HFF-Myc (cell line): ENCODE measurements at regions not wholly inside any gene's neighbourhood (a gene's known extent, or its start where the extent isn't known, plus 50 kb on each side); places are given as distances from the start of the nearest gene placed in this dataset.

Source experiments
- DNase-seq: peaks from one replicate; pipeline ENCODE4 v3.0.0-alpha.2; 2011; ENCODE audit warnings: low read depth; ENCODE audit errors: extremely low read depth
- H3K4me3 ChIP-seq: replicated peaks from 2 replicates; pipeline ENCODE4 v1.5.1; 2011; ENCODE audit warnings: low read depth, mild to moderate bottlenecking, control low read depth, low read length
- TF ChIP-seq, protein P1 (sequence below): IDR thresholded peaks from 2 replicates; pipeline ENCODE4 v1.5.1; 2012; ENCODE audit warnings: mild to moderate bottlenecking, low read depth, low read length, control low read depth; ENCODE audit errors: missing control alignments

DNA sequence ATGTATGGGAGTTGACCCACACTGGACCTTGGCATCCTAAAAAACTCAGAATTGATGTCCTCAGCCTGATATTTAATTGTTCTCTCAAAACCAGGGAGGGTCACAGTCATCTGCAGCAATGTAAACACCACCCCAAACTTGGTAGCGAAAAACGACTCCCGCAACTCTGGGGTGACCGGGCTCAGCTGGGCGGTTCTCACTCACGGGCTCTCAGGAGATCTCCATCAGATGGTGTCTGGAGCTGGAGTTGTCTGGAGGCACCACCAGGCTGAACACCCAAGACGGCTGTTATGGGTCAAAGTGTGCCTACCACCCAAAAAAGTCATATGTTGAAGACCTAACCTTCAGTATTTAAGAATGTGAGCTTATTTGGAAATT, 50.9 kb upstream of the NXT1 start:
- DNase-seq, result no peak
- H3K4me3 ChIP-seq, result no peak overlapping the region
- TF ChIP-seq, protein P1, sequence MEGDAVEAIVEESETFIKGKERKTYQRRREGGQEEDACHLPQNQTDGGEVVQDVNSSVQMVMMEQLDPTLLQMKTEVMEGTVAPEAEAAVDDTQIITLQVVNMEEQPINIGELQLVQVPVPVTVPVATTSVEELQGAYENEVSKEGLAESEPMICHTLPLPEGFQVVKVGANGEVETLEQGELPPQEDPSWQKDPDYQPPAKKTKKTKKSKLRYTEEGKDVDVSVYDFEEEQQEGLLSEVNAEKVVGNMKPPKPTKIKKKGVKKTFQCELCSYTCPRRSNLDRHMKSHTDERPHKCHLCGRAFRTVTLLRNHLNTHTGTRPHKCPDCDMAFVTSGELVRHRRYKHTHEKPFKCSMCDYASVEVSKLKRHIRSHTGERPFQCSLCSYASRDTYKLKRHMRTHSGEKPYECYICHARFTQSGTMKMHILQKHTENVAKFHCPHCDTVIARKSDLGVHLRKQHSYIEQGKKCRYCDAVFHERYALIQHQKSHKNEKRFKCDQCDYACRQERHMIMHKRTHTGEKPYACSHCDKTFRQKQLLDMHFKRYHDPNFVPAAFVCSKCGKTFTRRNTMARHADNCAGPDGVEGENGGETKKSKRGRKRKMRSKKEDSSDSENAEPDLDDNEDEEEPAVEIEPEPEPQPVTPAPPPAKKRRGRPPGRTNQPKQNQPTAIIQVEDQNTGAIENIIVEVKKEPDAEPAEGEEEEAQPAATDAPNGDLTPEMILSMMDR, result no peak

DNA sequence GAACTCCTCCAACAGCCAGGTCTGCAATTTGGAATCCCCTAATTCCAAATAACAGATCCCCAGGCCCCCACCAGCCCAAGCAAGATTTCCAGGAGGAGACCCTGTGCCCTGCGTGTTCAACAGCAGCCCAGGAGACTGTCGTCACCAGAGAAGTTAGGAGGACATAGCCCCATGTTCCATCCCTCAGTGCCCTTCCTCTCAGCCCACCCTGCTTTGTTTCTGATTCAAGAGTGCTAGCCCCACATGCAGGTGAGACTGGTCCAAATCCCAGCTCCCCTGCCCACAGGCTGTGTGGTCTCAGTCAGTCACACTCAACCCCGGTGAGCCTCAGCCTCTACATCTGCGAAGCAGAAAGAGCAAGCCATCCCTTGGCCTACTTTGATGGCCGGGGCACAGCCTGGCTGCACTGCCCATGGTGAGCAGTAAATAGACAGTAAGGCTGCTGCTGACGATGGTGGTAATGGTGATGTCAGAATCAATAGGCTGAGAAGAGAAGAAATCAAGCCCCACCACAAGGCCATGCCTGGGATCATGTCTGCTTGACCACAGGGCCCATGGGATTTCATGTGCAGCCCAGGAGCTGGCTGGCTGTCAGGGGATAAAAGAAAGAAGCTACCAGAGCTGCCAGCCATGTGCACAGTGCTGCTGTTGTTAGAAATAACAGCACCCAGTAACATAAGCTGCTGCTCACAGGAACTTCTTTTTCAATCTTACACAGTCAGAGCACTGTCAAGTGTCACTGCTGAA, 51.5 kb upstream of the NXT1 start:
- H3K4me3 ChIP-seq, result no peak overlapping the region
- DNase-seq, result no peak
- TF ChIP-seq, protein P1, result no peak

DNA sequence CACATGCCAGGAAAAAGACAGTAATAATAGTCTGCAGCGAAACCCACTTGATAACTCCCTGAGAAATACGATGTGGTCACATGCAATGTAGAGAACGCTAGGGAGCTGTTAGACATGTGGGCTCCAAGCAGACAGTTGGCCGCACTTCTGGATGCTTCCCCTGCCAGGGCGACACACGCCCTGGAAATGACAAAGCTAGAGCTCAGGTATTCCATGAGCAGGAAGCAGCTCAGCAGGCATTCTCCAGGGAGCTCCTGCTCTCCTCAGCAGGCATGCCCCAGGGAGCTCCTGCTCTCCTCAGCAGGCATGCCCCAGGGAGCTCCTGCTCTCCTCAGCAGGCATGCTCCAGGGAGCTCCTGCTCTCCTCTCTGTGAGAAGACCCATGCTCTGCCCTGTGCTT, 52.4 kb upstream of the NXT1 start:
- no peak overlapping the region for H3K4me3 ChIP-seq
- TF ChIP-seq, protein P1, result no peak
- no peak for DNase-seq

DNA sequence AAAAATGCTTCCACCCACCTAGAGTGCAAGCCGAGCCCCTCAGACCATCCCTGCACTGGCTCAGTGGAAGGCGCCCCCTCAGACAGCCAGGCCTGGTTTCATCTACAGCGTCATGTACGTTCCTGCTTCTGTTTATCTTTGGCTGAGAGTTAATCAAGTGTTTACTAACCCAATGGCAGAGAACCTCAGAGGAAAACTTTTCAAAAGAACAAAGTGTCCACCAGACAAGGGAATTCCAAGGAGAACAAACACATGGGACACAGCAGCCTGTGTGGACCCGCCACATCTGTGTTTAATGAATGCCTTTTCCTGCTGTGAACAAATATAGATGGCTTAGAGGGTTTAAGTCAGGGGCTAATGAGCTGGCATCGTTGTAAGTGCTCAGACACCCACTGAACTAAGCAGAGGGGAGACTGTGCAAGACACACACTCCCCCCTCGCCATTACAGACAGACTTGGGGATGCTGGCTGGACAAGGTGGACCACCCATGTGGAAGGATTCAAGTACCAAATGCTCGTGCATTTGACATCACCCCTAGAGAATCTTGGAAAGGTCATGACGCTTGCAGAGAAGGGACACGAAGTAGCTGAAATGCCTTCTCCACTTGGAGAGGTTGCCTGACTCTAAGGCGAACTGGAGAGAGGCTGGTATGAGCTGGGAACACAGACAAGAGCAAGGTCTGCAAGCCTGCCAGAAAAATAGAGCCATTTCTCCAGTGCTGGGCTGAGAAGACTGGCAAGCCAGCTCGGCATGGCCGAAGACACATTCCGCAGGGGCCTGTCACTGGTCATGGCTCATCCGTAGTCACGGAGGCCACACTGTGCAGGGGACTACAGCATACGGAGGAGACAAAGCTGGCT, 53.5 kb upstream of the NXT1 start:
- TF ChIP-seq, protein P1, result no peak
- H3K4me3 ChIP-seq, result no peak overlapping the region
- DNase-seq, result no peak

DNA sequence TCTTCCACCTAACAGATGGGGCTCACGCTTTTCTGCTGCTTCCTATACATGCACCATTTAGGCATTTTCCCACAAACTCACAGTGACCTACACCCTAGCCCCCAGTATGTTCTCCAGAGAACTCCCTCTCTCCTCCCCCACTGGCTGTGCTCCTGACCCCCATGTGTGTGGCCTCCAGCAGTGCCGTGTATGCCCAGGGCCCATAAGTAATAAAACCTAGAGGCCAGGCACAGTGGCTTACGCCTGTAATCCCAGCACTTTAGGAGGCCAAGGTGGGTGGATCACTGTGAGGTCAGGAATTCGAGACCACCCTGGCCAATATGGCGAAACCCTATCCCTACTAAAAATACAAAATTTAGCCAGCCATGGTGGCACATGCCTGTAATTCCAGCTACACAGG, 54.7 kb upstream of the NXT1 start:
- DNase-seq, result no peak
- no peak overlapping the region for H3K4me3 ChIP-seq
- TF ChIP-seq, protein P1, result no peak

DNA sequence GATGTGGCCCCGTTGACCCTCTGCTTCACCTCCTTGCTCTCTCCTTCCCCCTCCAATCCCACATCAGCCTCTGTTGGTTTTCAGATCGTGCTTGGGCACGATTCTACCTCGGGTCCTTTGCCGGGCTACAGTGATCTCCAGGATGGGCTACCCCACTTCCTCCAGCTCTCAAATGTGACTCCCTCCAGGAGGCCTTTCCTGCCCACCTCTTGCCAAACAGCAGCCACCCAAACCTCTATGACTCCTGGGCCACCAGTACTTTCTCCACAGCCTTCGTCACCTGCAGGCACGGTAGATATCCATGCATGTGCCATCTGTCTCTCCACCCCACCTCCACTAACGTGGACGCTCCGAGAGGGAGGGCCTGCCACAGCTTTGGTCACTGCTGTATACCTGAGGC, 55.9 kb upstream of the NXT1 start:
- DNase-seq, result no peak
- TF ChIP-seq, protein P1, result no peak
- no peak overlapping the region for H3K4me3 ChIP-seq
